ENCODE measurements at regions not wholly inside any gene's neighbourhood (a gene's known extent, or its start where the extent isn't known, plus 50 kb on each side); places are given as distances from the start of the nearest gene placed in this dataset.
"Not testable (repeated sequence)": the region's sequence is repeated elsewhere in the genome, so short reads cannot be mapped to it uniquely, and the experiment has no call there.

DNA sequence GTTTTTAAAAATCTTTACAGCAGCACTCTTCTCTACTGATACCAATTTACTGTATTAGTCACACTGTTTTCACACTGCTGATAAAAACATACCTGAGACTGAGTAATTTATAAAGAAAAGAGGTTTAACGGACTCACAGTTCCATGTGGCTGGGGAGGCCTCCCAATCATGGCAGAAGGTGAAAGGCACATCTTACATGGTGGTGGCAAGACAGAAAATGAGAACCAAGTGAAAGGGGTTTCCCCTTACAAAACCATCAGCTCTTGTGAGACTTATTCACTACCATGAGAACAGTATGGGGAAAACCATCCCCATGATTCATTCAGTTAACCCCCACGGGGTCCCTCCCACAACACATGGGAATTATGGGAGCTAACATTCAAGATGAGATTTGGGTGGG is 481.9 kb upstream of the TLE4 start:
- not testable (repeated sequence) for DNase-seq (ENCODE audit: low read depth)

- not testable (repeated sequence) for DNase-seq (ENCODE audit: low read depth)
These were observed 468.5 kb upstream of the TLE4 start for GRCh38 chr9:79103257-79103656.

GRCh38 chr9:79104216-79104615 is 467.5 kb upstream of the TLE4 start:
- no peak for DNase-seq (ENCODE audit: low read depth)

- DNase-seq (ENCODE audit: low read depth), result no peak
These were observed 466.8 kb upstream of the TLE4 start for GRCh38 chr9:79104951-79105350.

- no peak for DNase-seq (ENCODE audit: low read depth)
These were observed 463.7 kb upstream of the TLE4 start for GRCh38 chr9:79107911-79108676.

DNA sequence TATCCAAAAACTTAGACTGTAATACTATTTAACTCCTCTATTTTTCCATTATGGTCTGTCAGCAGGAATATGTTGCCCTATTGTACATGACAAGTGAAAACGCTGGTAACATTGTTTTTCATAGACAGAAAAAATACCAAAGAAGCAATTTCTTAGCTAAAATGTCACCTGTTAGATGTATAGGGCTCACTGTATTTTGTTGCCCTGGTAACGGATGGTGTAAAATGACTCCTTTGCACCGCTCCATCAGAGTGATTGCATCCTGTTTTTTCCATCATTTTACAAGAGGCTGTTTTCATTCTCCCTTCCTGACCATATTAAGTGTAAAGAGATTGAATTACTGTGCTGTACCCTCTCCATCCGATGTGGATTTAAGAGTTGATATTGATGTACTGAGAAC is 460.1 kb upstream of the TLE4 start:
- no peak for DNase-seq (ENCODE audit: low read depth)

- no peak for DNase-seq (ENCODE audit: low read depth)
These were observed 456.6 kb upstream of the TLE4 start for GRCh38 chr9:79115176-79115575.

DNA sequence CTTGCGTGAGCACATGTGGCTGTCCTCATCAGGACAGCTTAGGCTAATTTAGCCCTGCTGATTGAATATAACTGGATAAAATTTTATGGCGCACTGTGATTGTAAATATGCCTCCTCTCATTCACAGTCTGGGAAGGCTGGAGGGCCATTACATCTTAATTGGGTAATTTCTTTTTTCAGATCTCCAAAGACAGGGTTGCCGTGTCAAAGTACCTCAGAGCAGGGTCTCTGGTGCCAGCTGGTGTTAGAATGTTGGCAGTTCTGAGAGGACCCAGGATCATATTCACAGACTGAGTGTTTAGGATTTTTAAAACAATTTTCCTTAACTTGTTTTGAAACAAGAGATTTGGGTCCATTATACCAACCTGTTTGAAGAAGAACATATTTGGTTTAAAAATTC is 455.7 kb upstream of the TLE4 start:
- DNase-seq (ENCODE audit: low read depth), result no peak

DNA sequence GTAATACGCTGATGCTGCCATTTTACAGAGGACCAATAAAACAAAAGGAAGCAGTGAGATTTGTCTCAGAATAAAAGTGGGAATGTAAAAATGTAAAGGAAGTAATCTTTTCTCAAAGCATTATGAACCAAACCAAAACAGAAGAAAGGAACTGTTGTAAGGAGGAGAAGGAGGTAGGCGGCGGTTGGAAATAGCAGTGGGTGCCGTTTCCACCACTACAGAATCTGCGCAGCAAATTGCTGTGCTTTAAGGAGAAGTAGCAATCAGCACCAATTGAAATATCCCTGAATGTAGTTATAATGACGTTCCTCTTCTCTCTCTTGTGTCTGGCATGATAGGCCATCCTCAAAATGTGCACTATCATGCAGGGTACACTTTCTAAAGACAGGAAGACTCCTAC is 455.1 kb upstream of the TLE4 start:
- DNase-seq (ENCODE audit: low read depth), result no peak

GRCh38 chr9:79120533-79120932 is 451.2 kb upstream of the TLE4 start:
- no peak for DNase-seq (ENCODE audit: low read depth)

DNA sequence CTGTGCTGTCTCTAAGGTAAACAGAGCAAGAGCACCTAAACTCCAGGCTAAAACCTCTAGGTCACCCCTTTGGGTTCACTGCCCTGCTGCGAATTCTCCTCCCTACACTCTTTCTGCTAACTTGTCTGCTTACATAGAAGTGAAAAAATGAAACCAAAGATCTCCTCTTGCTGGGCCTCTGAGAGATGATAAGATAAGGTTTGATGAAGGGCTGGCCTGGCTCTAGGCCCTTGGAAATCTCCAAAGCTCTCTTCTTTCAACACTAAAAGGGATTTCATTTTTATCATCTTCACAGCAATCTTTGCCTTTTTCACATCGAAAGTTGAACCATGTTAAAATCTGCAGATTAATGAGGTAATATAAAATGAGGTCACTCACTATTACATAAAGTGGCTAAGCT is 450.8 kb upstream of the TLE4 start:
- DNase-seq (ENCODE audit: low read depth), result no peak

- no peak for DNase-seq (ENCODE audit: low read depth)
These were observed 448.4 kb upstream of the TLE4 start for GRCh38 chr9:79123415-79123814.

DNA sequence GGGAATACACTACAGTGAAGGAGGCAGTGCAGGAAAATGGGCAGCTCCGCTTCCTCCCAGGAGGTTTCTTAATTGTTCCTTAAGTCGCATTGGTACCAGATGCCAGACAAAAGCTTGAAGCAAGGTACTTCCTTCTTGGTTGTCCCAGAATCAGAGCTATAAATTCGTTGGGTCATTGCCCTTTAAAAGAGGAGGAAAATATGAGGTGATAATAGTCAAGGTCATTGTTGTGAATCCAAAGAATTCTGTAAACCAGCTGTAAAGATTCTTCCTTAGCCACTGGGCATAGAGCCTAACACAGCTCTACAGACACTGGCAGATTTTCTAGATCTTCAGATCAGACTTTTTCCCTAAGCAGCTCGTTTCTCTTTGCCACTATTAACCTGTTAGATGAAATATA is 444.1 kb upstream of the TLE4 start:
- DNase-seq (ENCODE audit: low read depth), result no peak

DNA sequence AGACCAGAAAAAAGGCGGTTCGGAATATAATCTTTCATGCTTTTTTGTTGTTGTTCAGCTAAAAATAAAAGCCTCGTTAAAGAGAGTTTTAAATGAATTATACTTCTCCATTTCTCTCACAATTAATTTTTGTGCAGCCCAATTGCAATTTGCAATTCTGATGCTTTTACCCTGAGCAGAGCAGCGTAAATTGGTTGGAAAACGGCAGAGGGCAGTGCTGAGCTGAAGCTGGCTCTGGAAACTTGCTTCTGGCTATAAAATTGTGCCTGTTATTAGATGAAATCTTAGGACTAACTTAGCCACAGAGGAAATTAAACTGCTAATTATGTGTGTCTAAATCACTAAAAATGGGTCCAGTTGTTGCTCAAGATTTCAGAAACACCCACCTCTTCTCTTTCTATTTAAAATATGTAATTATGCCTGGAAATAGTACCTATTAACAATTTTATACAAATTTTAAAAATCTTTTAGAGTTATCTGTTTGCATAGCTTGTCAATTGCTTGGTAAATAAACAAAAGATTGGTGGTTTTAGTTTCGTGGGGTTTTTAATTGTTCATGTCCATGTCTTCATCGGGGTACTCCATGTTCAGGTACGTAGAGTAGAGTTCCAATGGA is 441.8 kb upstream of the TLE4 start:
- peak; percentile 45 for DNase-seq (ENCODE audit: low read depth)

GRCh38 chr9:79131246-79131774 is 440.5 kb upstream of the TLE4 start:
- no peak for DNase-seq (ENCODE audit: low read depth)

DNA sequence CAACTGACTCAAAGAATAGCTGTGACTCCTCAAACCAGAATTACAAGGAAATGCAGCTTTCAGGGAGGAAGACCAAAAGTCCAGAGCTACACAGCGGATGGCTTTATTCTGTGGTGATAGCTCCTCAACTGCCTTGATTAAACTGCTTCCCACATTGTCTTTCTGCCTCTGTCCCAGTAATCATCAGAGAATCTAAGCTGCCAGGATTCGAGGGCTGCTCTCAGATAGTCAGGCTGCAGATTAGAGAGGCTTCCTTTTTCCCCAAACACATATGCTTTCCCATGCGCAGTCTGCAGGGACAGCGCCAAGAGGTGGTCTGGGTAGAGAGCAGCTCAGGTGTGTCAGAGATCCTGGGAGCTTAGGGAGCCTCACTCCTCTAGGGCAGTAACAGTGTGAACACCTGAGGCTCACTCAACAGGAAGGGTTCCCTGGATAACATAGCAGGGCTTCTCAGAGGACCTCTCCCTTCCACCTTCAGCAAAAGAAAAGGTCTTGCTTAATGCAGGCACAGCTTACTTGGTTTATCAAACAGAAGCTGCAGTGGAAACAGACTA is 439.9 kb upstream of the TLE4 start:
- DNase-seq (ENCODE audit: low read depth), result no peak

- DNase-seq (ENCODE audit: low read depth), result no peak
These were observed 437.1 kb upstream of the TLE4 start for GRCh38 chr9:79134654-79135053.

- DNase-seq (ENCODE audit: low read depth), result no peak
These were observed 435.9 kb upstream of the TLE4 start for GRCh38 chr9:79135681-79136415.

DNA sequence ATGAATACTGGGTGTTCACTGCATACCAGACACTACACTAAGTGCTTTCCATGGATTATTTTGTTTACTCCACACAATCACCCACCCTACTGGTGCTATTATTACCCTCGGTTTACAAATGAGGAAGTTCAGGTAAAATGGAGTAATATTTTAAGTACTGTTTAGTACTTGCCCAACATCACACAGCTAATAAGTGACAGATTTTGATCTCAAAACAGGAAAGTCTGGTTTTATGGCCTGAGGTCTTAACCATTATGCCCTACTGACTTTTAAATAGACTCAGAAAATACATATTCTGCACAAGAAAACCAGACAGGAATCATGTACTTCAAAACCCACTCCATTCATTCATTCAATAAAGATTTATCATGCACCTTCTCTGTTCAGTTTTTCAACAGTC is 431.0 kb upstream of the TLE4 start:
- no peak for DNase-seq (ENCODE audit: low read depth)

DNA sequence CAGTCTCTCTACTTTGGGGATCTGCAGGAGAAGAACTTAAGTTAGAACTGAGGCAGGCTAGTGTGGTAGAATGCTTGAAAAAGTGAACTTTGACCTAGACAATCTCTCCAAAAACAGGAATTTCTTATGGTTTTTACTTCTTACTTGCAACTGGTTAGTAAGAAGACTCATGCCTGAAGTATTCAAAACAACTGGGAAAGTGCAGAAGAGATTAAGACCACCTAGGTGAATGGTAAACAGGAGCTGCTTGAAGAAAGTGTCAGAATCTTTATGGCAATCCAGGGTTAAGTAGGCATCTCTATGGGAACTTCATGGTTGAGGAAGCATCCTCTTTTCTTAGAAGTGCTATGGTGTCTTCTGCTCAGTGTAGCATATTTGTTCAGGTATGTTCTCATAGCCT is 428.6 kb upstream of the TLE4 start:
- DNase-seq (ENCODE audit: low read depth), result no peak

GRCh38 chr9:79145442-79145841 is 426.3 kb upstream of the TLE4 start:
- no peak for DNase-seq (ENCODE audit: low read depth)

DNA sequence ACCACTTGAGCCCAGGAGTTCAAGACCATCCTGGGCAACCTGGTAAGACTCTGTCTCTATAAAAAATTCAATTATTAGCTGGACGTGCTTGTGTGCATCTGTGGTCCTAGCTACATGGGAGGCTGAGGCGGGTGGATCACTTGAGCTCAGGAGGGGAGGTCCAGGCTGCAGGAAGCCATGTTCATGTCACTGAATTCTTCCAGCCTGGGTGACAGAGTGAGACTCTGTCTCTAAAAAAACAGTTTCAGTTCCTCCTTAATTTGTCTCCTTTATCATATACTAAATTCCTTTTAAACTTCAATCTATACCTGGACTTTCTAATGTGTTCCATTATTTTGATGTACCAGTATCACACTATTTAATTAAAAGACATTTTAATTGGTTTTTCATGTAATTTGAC is 422.2 kb upstream of the TLE4 start:
- DNase-seq (ENCODE audit: low read depth), result no peak

DNA sequence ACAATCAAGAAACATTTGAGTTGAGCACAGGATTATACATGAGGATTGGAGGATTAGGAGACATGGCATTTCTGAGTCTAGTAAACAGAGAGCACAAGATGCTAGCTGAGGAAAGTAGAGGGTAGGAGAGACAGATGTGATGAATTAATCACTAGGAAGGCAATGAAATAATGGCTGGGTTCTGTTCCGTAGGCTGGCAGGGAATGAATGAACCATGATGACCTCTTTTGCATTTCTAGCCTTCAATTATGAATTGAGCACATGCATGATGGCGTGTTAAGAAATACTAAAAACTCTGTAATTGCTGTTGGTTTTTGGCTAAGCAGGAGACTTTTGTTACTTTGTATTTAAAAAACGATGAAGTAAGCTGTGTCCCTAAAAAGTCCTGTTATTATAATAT is 420.0 kb upstream of the TLE4 start:
- no peak for DNase-seq (ENCODE audit: low read depth)

Measured in fibroblast of the conjunctiva (primary cell).